CD4-positive, alpha-beta memory T cell (primary cell): ENCODE measurements at regions not wholly inside any gene's neighbourhood (a gene's known extent, or its start where the extent isn't known, plus 50 kb on each side); places are given as distances from the start of the nearest gene placed in this dataset.

ENCODE experiments used
- CTCF ChIA-PET: fragments of 350-600 bp; sonication (Branson Sonifier 250); formaldehyde crosslinking; loops from one replicate; lab custom pipeline; 2021; ENCODE audit warnings: inconsistent platforms; ENCODE audit not compliant: partially characterized antibody; lab: Charles Lee
- POLR2A ChIA-PET: fragments of 350-600 bp; sonication (Branson Sonifier 250); formaldehyde crosslinking; loops from one replicate; lab custom pipeline; 2021; ENCODE audit not compliant: partially characterized antibody; lab: Charles Lee
- DNase-seq, 5 donors: peaks; one replicate each; pipeline versions ENCODE4 v3.0.0 to v3.0.0-alpha.2; 2020 to 2022; ENCODE audit warnings: mixed read lengths in 1 of 5
- H3K27ac ChIP-seq: one replicate; pipeline ENCODE4 v1.7.0; 2013; ENCODE audit warnings: low read depth, low read length
- H3K27me3 ChIP-seq: 2 replicates; pipeline ENCODE4 v1.7.0; 2013; ENCODE audit warnings: mild to moderate bottlenecking, low read length, moderate library complexity; ENCODE audit not compliant: insufficient read depth
- H3K36me3 ChIP-seq: 2 replicates; pipeline ENCODE4 v1.7.0; 2013; ENCODE audit warnings: mild to moderate bottlenecking, low read length, moderate library complexity; ENCODE audit not compliant: insufficient read depth
- H3K4me1 ChIP-seq: 2 replicates; pipeline ENCODE4 v1.7.0; 2013; ENCODE audit warnings: mild to moderate bottlenecking, low read length, moderate library complexity; ENCODE audit not compliant: insufficient read depth
- H3K4me3 ChIP-seq, 2 donors: one replicate each; pipeline ENCODE4 v1.7.0; 2013; ENCODE audit warnings: low read length in 2 of 2, mild to moderate bottlenecking in 1 of 2
- H3K9me3 ChIP-seq, 2 donors: one replicate each; pipeline ENCODE4 v1.7.0; 2013; ENCODE audit warnings: low read length in 2 of 2, control low read depth in 1 of 2; ENCODE audit not compliant: control insufficient read depth in 1 of 2
- H3K27ac Mint-ChIP-seq, 7 donors: one replicate each; pipeline ENCODE4 v1.8.0; 2020 to 2021; ENCODE audit warnings: mixed read lengths in 7 of 7, mild to moderate bottlenecking in 6 of 7, inconsistent platforms in 3 of 7, moderate library complexity in 3 of 7
- H3K27me3 Mint-ChIP-seq, 2 donors: one replicate each; pipeline ENCODE4 v1.8.0; 2020 to 2021; ENCODE audit warnings: mixed read lengths in 2 of 2
- H3K36me3 Mint-ChIP-seq, 2 donors: one replicate each; pipeline ENCODE4 v1.8.0; 2020 to 2021; ENCODE audit warnings: mixed read lengths in 2 of 2, inconsistent platforms in 1 of 2, mild to moderate bottlenecking in 1 of 2
- H3K4me1 Mint-ChIP-seq, 4 donors: one replicate each; pipeline ENCODE4 v1.8.0; 2020 to 2021; ENCODE audit warnings: mixed read lengths in 4 of 4, mild to moderate bottlenecking in 1 of 4
- H3K4me3 Mint-ChIP-seq, 8 donors: one replicate each; pipeline ENCODE4 v1.8.0; 2020 to 2021; ENCODE audit warnings: mixed read lengths in 8 of 8, mild to moderate bottlenecking in 7 of 8, moderate library complexity in 6 of 8, inconsistent platforms in 3 of 8
- H3K9me3 Mint-ChIP-seq, 8 donors: one replicate each; pipeline ENCODE4 v1.8.0; 2020 to 2021; ENCODE audit warnings: mixed read lengths in 8 of 8, mild to moderate bottlenecking in 5 of 8, inconsistent platforms in 3 of 8, moderate library complexity in 1 of 8
- intact Hi-C: fragments of 100-400 bp; cut with micrococcal nuclease; formaldehyde crosslinking; loops from one replicate; pipeline ENCODE4 v1.15.1; 2023

GRCh38 chr2:144078106-144078505 lies 441.8 kb downstream of the ZEB2 start:
- Histone ChIP-seq H3K27ac (no peak overlapping the region), H3K27me3 (no peaks in the 10 kb centered on the region), H3K4me1 (no peaks in the 10 kb centered on the region), H3K36me3 (no peaks in the 10 kb centered on the region), H3K4me3 (no peak overlapping the region), H3K9me3 (no peaks in the 10 kb centered on the region)
- H3K27me3 Mint-ChIP-seq = no peaks in the 10 kb centered on the region
- no peaks in the 10 kb centered on the region for H3K9me3 Mint-ChIP-seq
- no peak overlapping the region for H3K27ac Mint-ChIP-seq
- CTCF ChIA-PET = no interaction called here
- no peak overlapping the region for H3K4me3 Mint-ChIP-seq
- no peaks in the 10 kb centered on the region for H3K4me1 Mint-ChIP-seq
- H3K36me3 Mint-ChIP-seq = peaks cover 0 to 5% of the 10 kb centered on the region in 2 donors
- intact Hi-C loops = no loop called here
- POLR2A ChIA-PET = no interaction called here
- DNase-seq = no peak

- Histone ChIP-seq H3K9me3 (no peaks in the 10 kb centered on the region), H3K4me1 (no peaks in the 10 kb centered on the region), H3K27me3 (no peaks in the 10 kb centered on the region), H3K4me3 (no peak overlapping the region), H3K36me3 (no peaks in the 10 kb centered on the region), H3K27ac (no peak overlapping the region)
- CTCF ChIA-PET = no interaction called here
- intact Hi-C loops = no loop called here
- Mint-ChIP-seq H3K36me3 (peaks cover 0 to 5% of the 10 kb centered on the region in 2 donors), H3K9me3 (no peaks in the 10 kb centered on the region), H3K4me1 (no peaks in the 10 kb centered on the region), H3K27me3 (no peaks in the 10 kb centered on the region), H3K4me3 (no peak overlapping the region), H3K27ac (no peak overlapping the region)
- DNase-seq = no peak
- POLR2A ChIA-PET = no interaction called here
Observed at GRCh38 chr2:144074450-144074849, 445.5 kb downstream of the ZEB2 start.

- Histone ChIP-seq H3K4me3 (no peak overlapping the region), H3K9me3 (no peaks in the 10 kb centered on the region), H3K27ac (no peak overlapping the region), H3K27me3 (no peaks in the 10 kb centered on the region), H3K4me1 (no peaks in the 10 kb centered on the region), H3K36me3 (no peaks in the 10 kb centered on the region)
- ChIA-PET POLR2A (no interaction called here), CTCF (no interaction called here)
- intact Hi-C loops = no loop called here
- no peaks in the 10 kb centered on the region for H3K27me3 Mint-ChIP-seq
- H3K4me3 Mint-ChIP-seq = no peak overlapping the region
- DNase-seq = no peak
- peaks cover 0 to 5% of the 10 kb centered on the region in 2 donors for H3K36me3 Mint-ChIP-seq
- H3K27ac Mint-ChIP-seq = no peak overlapping the region
- no peaks in the 10 kb centered on the region for H3K4me1 Mint-ChIP-seq
- no peaks in the 10 kb centered on the region for H3K9me3 Mint-ChIP-seq
Observed at GRCh38 chr2:144071461-144071860, 448.5 kb downstream of the ZEB2 start.

- Histone ChIP-seq H3K36me3 (no peaks in the 10 kb centered on the region), H3K9me3 (no peaks in the 10 kb centered on the region), H3K4me1 (no peaks in the 10 kb centered on the region), H3K27ac (no peak overlapping the region), H3K4me3 (no peak overlapping the region), H3K27me3 (no peaks in the 10 kb centered on the region)
- no peaks in the 10 kb centered on the region for H3K4me1 Mint-ChIP-seq
- no peak for DNase-seq
- H3K27me3 Mint-ChIP-seq = no peaks in the 10 kb centered on the region
- ChIA-PET CTCF (no interaction called here), POLR2A (no interaction called here)
- no peaks in the 10 kb centered on the region for H3K36me3 Mint-ChIP-seq
- H3K27ac Mint-ChIP-seq = no peak overlapping the region
- no peak overlapping the region for H3K4me3 Mint-ChIP-seq
- intact Hi-C loops = no loop called here
- H3K9me3 Mint-ChIP-seq = no peaks in the 10 kb centered on the region
Observed at GRCh38 chr2:144067506-144067905, 452.4 kb downstream of the ZEB2 start.

GRCh38 chr2:144063602-144064001 lies 456.3 kb downstream of the ZEB2 start:
- H3K9me3 Mint-ChIP-seq = peaks cover 0 to 2% (median 0%) of the 10 kb centered on the region in 8 donors
- CTCF ChIA-PET = no interaction called here
- POLR2A ChIA-PET = no interaction called here

GRCh38 chr2:144054911-144055310 lies 465.0 kb downstream of the ZEB2 start:
- peaks cover 0 to 2% (median 0%) of the 10 kb centered on the region in 8 donors for H3K9me3 Mint-ChIP-seq
- Histone ChIP-seq H3K36me3 (no peaks in the 10 kb centered on the region), H3K27me3 (no peaks in the 10 kb centered on the region), H3K4me1 (no peaks in the 10 kb centered on the region), H3K27ac (no peak overlapping the region), H3K4me3 (no peak overlapping the region), H3K9me3 (no peaks in the 10 kb centered on the region)
- no peaks in the 10 kb centered on the region for H3K27me3 Mint-ChIP-seq
- POLR2A ChIA-PET = no interaction called here
- peaks cover 0 to 4% of the 10 kb centered on the region in 2 donors for H3K36me3 Mint-ChIP-seq
- no peak overlapping the region for H3K4me3 Mint-ChIP-seq
- intact Hi-C loops = no loop called here
- DNase-seq = no peak
- CTCF ChIA-PET = interaction anchor here (0.7 kb wide), 1 partner anchor 15 kb away, joined by 3 read pairs; no protein-coding TSS in a partner anchor
- H3K4me1 Mint-ChIP-seq = no peaks in the 10 kb centered on the region
- no peak overlapping the region for H3K27ac Mint-ChIP-seq

More at GRCh38 chr2:144063602-144064001, 456.3 kb downstream of the ZEB2 start:
- Mint-ChIP-seq H3K27me3 (no peaks in the 10 kb centered on the region), H3K27ac (no peak overlapping the region), H3K36me3 (no peaks in the 10 kb centered on the region), H3K4me3 (no peak overlapping the region), H3K4me1 (no peaks in the 10 kb centered on the region)
- H3K4me3 ChIP-seq = no peak overlapping the region
- intact Hi-C loops = no loop called here
- H3K36me3 ChIP-seq = no peaks in the 10 kb centered on the region
- H3K27ac ChIP-seq = no peak overlapping the region
- no peaks in the 10 kb centered on the region for H3K4me1 ChIP-seq
- no peak for DNase-seq
- H3K27me3 ChIP-seq = no peaks in the 10 kb centered on the region
- H3K9me3 ChIP-seq = no peaks in the 10 kb centered on the region

- ChIA-PET POLR2A (no interaction called here), CTCF (no interaction called here)
- Histone ChIP-seq H3K4me1 (no peaks in the 10 kb centered on the region), H3K36me3 (no peaks in the 10 kb centered on the region), H3K27me3 (no peaks in the 10 kb centered on the region), H3K27ac (no peak overlapping the region), H3K4me3 (no peak overlapping the region), H3K9me3 (no peaks in the 10 kb centered on the region)
- no peak for DNase-seq
- Mint-ChIP-seq H3K9me3 (no peaks in the 10 kb centered on the region), H3K27ac (no peak overlapping the region), H3K4me3 (no peak overlapping the region), H3K4me1 (no peaks in the 10 kb centered on the region), H3K27me3 (no peaks in the 10 kb centered on the region), H3K36me3 (no peaks in the 10 kb centered on the region)
- intact Hi-C loops = no loop called here
Observed at GRCh38 chr2:144052083-144052482, 467.8 kb downstream of the ZEB2 start.

- Mint-ChIP-seq H3K4me1 (no peaks in the 10 kb centered on the region), H3K27ac (no peak overlapping the region), H3K9me3 (no peaks in the 10 kb centered on the region), H3K36me3 (no peaks in the 10 kb centered on the region), H3K27me3 (no peaks in the 10 kb centered on the region), H3K4me3 (no peak overlapping the region)
- no peak overlapping the region for H3K27ac ChIP-seq
- H3K4me3 ChIP-seq = no peak overlapping the region
- CTCF ChIA-PET = no interaction called here
- no peaks in the 10 kb centered on the region for H3K36me3 ChIP-seq
- POLR2A ChIA-PET = no interaction called here
- no peaks in the 10 kb centered on the region for H3K9me3 ChIP-seq
- no peak for DNase-seq
- intact Hi-C loops = no loop called here
- H3K27me3 ChIP-seq = no peaks in the 10 kb centered on the region
- H3K4me1 ChIP-seq = no peaks in the 10 kb centered on the region
Observed at GRCh38 chr2:144049137-144049536, 470.8 kb downstream of the ZEB2 start.
